SJCRH30 (cell line): ENCODE measurements at regions not wholly inside any gene's neighbourhood (a gene's known extent, or its start where the extent isn't known, plus 50 kb on each side); places are given as distances from the start of the nearest gene placed in this dataset.
"Not testable (repeated sequence)": the region's sequence is repeated elsewhere in the genome, so short reads cannot be mapped to it uniquely, and the experiment has no call there.

Experiments used
- DNase-seq, 2 experiments: peaks; one replicate each; pipeline ENCODE4 v3.0.0-alpha.2; 2015 to 2020
- H3K27ac ChIP-seq: fragments of 250-450 bp; sonication (Bioruptor Pico); 2 replicates; pipeline ENCODE4 v1.5.1; 2020; ENCODE audit warnings: mild to moderate bottlenecking, moderate library complexity
- H3K27me3 ChIP-seq: fragments of 250-450 bp; sonication (Bioruptor Pico); 2 replicates; pipeline ENCODE4 v1.5.1; 2020; ENCODE audit warnings: mild to moderate bottlenecking, moderate library complexity
- H3K36me3 ChIP-seq: fragments of 250-450 bp; sonication (Bioruptor Pico); 2 replicates; pipeline ENCODE4 v1.5.1; 2020; ENCODE audit warnings: mild to moderate bottlenecking, moderate library complexity
- H3K4me1 ChIP-seq: fragments of 250-450 bp; sonication (Bioruptor Pico); 2 replicates; pipeline ENCODE4 v1.5.1; 2020; ENCODE audit warnings: mild to moderate bottlenecking, moderate library complexity
- H3K4me3 ChIP-seq: fragments of 250-450 bp; sonication (Bioruptor Pico); 2 replicates; pipeline ENCODE4 v1.5.1; 2020; ENCODE audit warnings: mild to moderate bottlenecking, moderate library complexity
- H3K9me3 ChIP-seq: fragments of 250-450 bp; sonication (Bioruptor Pico); replicated peaks from 2 replicates; pipeline ENCODE4 v1.5.1; 2020; ENCODE audit warnings: mild to moderate bottlenecking, moderate library complexity

DNA sequence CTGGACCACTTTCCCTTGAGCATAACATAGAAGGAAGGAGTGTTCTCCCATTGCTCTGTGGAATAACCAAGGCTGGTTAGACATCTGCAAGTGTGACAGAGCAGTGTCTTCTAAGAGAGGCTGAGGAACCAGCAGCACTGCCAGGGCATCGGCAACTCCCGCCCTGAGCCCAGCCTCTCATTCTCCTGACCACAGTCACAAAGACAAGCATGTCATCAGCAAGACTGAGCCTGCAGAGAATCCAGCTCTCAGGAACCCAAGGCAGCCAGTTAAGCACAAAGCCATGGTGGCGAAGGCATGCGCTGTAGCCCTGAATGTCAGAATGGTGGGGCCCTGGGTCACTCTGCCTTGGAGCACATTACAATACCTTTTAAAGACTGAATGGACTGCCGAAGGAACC is 253.9 kb downstream of the AGTPBP1 start:
- no peak overlapping the region for H3K4me3 ChIP-seq
- no peak for DNase-seq
- no peak overlapping the region for H3K27ac ChIP-seq
- no peaks in the 10 kb centered on the region for H3K4me1 ChIP-seq
- peaks cover 6% of the 10 kb centered on the region; the same call in 1 of the 2 replicates for H3K27me3 ChIP-seq
- H3K9me3 ChIP-seq: no peaks in the 10 kb centered on the region
- H3K36me3 ChIP-seq: no peaks in the 10 kb centered on the region

DNA sequence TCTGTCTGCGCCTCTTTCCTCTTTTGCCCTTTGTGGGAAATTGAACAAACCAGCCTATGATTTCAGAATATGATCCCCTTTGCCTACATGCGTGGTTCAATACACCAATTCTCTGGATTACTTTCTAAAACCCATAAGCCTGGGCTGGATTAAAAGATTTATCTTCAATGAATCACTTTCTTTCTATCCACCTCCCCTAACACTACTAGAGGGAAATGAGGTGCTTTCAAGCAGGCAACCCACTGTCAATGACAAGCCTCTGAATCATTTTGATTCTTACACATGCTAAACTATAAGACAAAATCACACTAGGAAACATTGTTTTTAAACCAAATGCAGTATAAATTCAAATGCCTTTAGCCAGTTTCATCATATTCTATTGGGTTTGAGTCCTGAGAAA is 257.5 kb downstream of the AGTPBP1 start:
- Histone ChIP-seq H3K4me3 (no peak overlapping the region), H3K27ac (no peak overlapping the region), H3K9me3 (no peaks in the 10 kb centered on the region), H3K36me3 (no peaks in the 10 kb centered on the region), H3K4me1 (no peaks in the 10 kb centered on the region), H3K27me3 (peaks cover 12% of the 10 kb centered on the region; the same call in 1 of the 2 replicates)
- DNase-seq: peak in 1 of 2 experiments; percentile 11

DNA sequence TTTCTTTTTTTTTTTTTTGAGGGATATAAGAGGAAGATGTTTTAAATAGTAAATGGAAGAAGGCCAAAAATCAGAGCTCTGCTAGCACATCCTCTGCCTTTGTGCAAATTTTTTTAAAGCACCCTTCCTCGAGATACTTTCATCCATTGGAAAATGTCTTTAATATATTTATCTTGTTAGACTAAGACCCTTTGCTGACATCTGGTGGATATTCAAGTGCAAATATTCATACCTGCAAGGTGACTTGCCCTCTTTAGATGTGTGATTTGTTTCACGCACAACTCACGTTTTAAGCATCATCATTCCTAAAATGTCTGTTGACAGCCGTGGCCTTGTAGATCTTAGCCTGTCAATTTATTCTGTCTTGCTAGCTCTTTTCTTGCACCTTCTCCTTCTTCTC is 258.5 kb downstream of the AGTPBP1 start:
- H3K27me3 ChIP-seq: peaks cover 12% of the 10 kb centered on the region; the same call in 1 of the 2 replicates
- no peak for DNase-seq
- no peaks in the 10 kb centered on the region for H3K4me1 ChIP-seq

DNA sequence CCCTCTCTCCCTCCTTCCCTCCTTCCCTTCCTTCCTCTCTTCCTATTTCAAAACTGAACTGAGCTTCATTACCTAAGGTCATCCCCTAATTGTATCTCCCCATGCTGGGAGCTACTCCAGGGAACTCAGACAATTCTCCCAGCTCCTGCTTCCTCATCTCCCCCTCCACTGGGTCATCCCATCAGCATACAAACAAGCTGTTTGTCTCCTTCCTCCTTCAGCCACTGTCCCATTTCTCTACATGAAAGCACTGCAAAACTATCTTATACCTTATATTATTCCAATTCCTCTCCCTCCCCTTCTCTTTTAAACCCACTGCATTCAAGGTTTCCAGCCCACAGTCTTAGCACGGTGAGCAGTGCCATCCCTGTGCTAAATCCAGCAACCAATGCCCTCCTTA is 262.4 kb downstream of the AGTPBP1 start:
- Histone ChIP-seq H3K36me3 (no peaks in the 10 kb centered on the region), H3K27ac (no peak overlapping the region), H3K4me3 (no peak overlapping the region), H3K9me3 (no peaks in the 10 kb centered on the region), H3K4me1 (no peaks in the 10 kb centered on the region), H3K27me3 (peaks cover 8% of the 10 kb centered on the region; the same call in 1 of the 2 replicates)
- DNase-seq: no peak

More for the DNA sequence above, 258.5 kb downstream of the AGTPBP1 start:
- Histone ChIP-seq H3K4me3 (no peak overlapping the region), H3K9me3 (no peaks in the 10 kb centered on the region), H3K36me3 (no peaks in the 10 kb centered on the region), H3K27ac (no peak overlapping the region)

DNA sequence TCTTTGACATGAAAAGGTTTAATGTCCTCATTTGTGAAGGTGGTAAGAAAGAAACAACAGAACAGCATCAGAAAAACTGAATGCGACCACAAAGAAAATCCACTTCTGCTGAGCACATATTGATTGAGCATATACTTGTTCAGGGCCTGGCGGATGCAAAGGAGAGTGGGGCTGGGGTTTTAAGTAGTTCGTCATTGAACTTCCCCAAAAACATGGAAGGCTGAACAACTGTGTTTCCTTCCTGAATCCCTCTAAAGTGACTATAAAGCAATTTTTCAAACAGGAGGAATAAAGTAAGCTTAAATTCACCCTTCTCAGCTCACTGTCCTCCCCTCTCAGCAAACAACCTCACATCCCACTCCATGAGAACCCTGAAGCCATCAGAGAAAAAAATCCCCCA is 262.9 kb downstream of the AGTPBP1 start:
- Histone ChIP-seq H3K4me1 (no peaks in the 10 kb centered on the region), H3K36me3 (no peaks in the 10 kb centered on the region), H3K9me3 (no peaks in the 10 kb centered on the region), H3K27ac (no peak overlapping the region), H3K27me3 (peaks cover 8% of the 10 kb centered on the region; the same call in 1 of the 2 replicates), H3K4me3 (no peak overlapping the region)
- no peak for DNase-seq

DNA sequence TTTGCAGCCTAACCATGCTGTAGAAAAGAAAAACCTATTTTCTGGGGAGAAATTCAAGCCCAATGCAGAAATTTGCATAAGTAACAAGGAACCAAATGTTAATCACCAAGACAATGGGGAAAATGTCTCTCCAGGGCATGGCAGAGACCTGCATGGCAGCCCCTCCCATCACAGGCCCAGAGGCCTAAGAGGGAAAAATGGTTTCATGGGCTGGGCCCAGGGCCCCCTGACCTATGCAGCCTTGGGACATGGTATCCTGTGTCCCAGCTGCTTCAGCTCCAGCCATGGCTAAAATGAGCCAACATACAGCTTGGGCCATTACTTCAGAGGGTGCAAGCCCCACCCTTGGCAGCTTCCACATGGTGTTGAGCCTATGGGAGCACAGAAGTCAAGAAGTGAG is 266.9 kb downstream of the AGTPBP1 start:
- H3K27ac ChIP-seq, H3K9me3 ChIP-seq, H3K4me3 ChIP-seq, H3K4me1 ChIP-seq, H3K36me3 ChIP-seq, H3K27me3 ChIP-seq, DNase-seq: not testable (repeated sequence)

DNA sequence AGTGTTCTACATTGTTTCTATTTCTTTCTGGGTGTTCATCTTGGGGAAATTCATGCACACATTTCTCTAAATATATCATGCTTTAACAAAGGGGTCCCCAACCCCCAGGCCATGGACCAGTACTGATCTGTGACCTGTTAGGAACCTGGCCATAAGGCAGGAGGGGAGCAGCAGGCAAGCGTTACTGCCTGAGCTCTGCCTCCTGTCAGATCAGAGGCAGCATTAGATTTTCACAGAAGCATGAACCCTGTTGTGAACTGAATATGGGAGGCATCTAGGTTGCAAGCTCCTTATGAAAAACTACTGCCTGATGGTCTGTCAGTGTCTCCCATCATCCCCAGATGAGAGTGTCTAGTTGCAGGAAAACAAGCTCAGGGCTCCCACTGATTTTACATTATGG is 270.0 kb downstream of the AGTPBP1 start:
- DNase-seq: no peak
- Histone ChIP-seq H3K4me1 (no peaks in the 10 kb centered on the region), H3K27ac (no peak overlapping the region), H3K4me3 (no peak overlapping the region), H3K36me3 (no peaks in the 10 kb centered on the region), H3K27me3 (no peaks in the 10 kb centered on the region), H3K9me3 (no peaks in the 10 kb centered on the region)

DNA sequence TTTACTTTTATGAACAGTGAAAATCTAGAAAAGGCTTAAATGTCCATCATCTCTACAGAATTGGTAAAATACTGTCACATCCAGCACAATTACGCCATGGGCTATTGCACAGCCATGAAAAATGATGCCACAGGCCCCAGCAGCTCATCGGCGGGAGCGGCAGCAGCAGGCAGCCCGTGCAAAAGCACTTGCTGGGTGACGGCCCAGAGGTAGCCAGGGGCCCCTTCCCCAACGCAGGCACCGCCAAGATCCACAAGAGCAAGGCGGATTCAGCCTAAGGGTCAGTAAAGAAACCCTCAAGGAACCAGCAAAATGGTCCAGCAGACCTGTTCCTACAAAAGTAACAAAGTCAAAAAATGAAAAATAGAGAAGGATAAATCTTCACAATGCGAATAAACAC is 272.7 kb downstream of the AGTPBP1 start:
- Histone ChIP-seq H3K27me3 (no peaks in the 10 kb centered on the region), H3K27ac (no peak overlapping the region), H3K4me1 (no peaks in the 10 kb centered on the region), H3K4me3 (no peak overlapping the region), H3K36me3 (no peaks in the 10 kb centered on the region), H3K9me3 (no peaks in the 10 kb centered on the region)
- no peak for DNase-seq

DNA sequence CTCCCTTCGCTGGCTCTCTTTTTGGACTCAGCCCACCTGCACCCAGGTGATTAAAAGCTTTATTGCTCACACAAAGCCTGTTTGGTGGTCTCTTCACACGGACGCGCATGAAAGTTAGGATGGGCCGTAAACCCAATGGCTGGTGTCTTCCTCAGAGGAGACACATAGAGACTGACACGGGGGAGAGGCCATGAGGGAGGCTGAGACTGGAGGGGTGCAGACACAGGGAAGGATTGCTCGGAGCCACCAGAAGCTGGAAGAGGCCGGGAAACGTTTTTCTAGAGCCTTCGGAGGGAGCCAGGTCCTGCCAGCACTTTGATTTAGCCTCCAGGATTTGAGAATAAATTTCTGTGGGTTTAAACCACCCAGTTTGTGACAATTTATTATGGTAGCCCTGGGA is 274.9 kb downstream of the AGTPBP1 start:
- no peaks in the 10 kb centered on the region for H3K36me3 ChIP-seq
- no peaks in the 10 kb centered on the region for H3K27me3 ChIP-seq
- H3K4me1 ChIP-seq: no peaks in the 10 kb centered on the region
- DNase-seq: no peak
- no peak overlapping the region for H3K27ac ChIP-seq
- H3K9me3 ChIP-seq: no peaks in the 10 kb centered on the region
- H3K4me3 ChIP-seq: no peak overlapping the region

DNA sequence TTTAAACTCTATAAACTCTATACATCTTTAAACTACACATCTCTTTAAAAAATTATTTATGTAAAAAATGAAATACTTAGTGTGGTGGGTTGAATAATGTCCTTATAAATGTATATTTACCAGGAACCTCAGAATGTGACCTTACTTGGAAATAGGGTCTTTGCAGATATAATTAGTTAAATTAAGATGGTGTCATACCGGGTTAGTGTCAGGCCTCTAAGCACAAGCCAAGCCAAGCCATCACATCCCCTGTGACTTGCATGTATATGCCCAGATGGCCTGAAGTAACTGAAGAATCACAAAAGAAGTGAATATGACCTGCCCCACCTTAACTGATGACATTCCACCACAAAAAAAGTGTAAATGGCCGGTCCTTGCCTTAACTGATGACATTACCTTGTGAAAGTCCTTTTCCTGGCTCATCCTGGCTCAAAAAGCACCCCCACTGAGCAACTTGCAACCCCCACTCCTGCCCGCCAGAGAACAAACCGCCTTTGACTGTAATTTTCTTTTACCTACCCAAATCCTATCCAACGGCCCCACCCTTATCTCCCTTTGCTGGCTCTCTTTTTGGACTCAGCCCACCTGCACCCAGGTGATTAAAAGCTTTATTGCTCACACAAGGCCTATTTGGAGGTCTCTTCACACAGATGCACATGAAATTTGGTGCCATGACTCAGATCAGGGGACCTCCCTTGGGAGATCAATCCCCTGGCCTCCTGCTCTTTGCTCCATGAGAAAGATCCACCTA is 283.5 kb downstream of the AGTPBP1 start:
- not testable (repeated sequence) for H3K4me1 ChIP-seq, H3K27me3 ChIP-seq, DNase-seq, H3K36me3 ChIP-seq, H3K27ac ChIP-seq, H3K9me3 ChIP-seq, H3K4me3 ChIP-seq

DNA sequence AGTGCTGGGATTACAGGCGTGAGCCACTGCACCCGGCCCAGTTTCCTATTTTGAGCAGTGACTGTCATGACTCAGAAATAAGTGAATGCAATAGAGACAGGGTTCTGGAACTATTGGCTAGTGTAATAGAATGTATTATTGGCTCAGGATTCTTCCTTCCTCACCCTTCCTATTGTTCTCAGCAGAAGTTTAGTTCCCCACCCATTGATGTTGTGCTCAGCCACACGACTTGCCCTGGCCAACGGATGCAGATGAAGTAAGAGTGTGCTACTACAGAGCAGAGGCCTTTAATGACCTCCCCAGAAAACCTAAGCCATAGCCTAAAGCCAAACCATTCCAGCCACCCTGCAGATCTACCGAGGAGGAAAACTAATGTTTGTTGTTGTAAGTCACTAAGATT is 287.9 kb downstream of the AGTPBP1 start:
- no peaks in the 10 kb centered on the region for H3K27me3 ChIP-seq
- H3K36me3 ChIP-seq: no peaks in the 10 kb centered on the region
- no peak overlapping the region for H3K27ac ChIP-seq
- no peaks in the 10 kb centered on the region for H3K4me1 ChIP-seq
- H3K9me3 ChIP-seq: no peaks in the 10 kb centered on the region
- H3K4me3 ChIP-seq: no peak overlapping the region
- no peak for DNase-seq

DNA sequence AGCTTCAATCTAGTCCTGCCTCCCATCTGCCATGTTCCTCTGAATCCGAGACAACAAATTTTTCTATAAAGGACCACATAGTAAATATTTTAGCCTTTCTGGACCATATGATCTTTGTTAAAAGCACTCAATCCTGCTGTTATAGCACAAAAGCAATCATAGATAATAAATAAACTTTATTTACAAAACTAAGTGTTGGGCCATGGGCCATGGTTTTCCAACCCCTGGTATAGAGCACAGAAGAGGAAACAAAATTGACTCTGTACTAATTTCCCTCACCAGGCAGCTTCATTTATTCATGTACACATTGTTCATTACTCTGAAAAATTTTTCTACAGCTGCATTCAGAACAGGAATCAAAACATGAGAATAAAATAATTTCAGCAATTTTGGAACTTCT is 288.9 kb downstream of the AGTPBP1 start:
- no peaks in the 10 kb centered on the region for H3K9me3 ChIP-seq
- no peak overlapping the region for H3K27ac ChIP-seq
- H3K4me3 ChIP-seq: no peak overlapping the region
- H3K36me3 ChIP-seq: no peaks in the 10 kb centered on the region
- H3K4me1 ChIP-seq: no peaks in the 10 kb centered on the region
- H3K27me3 ChIP-seq: no peaks in the 10 kb centered on the region
- DNase-seq: no peak

DNA sequence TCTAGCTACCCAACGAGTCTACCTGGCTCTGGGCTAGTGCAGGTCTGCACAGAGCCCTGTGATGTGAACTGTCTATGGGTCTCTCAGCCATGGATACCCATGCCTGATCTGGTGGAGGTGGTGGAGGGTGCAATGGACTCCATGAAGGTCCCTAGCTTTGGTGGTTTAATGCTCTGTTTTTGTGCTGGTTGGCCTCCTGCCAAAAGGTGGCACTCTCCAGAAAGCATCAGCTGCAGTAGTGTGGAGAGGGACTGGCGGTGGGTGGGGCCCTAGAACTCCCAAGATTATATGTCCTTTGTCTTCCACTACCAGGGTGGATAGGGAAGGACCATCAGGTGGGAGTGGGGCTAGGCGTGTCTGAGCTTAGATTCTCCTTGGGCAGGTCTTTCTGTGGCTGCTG is 290.1 kb downstream of the AGTPBP1 start:
- no peak overlapping the region for H3K27ac ChIP-seq
- H3K36me3 ChIP-seq: no peaks in the 10 kb centered on the region
- H3K4me1 ChIP-seq: no peaks in the 10 kb centered on the region
- no peaks in the 10 kb centered on the region for H3K27me3 ChIP-seq
- peak in 1 of 2 experiments; percentile 22 for DNase-seq
- no peaks in the 10 kb centered on the region for H3K9me3 ChIP-seq
- no peak overlapping the region for H3K4me3 ChIP-seq

DNA sequence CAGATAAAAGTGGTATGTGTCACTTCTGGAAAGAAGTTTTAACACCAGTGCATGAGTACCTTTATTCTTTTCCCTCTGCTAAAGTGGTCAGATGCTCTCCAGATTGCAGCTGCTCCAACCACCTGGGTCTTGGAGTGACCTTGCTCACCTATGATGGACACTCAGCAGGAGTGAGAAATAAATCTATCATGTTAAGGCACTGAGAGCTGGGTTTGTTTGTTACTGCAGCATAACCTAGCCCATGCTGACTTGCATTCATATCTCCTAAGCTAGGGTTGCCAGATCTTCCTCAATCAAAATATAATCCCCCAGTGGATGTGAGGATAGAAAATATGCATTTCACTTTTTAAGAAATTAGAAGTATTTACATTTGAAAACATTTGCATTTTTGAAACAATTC is 295.9 kb downstream of the AGTPBP1 start:
- H3K36me3 ChIP-seq: no peaks in the 10 kb centered on the region
- peaks cover 4% of the 10 kb centered on the region; the same call in 1 of the 2 replicates for H3K27me3 ChIP-seq
- H3K27ac ChIP-seq: no peak overlapping the region

DNA sequence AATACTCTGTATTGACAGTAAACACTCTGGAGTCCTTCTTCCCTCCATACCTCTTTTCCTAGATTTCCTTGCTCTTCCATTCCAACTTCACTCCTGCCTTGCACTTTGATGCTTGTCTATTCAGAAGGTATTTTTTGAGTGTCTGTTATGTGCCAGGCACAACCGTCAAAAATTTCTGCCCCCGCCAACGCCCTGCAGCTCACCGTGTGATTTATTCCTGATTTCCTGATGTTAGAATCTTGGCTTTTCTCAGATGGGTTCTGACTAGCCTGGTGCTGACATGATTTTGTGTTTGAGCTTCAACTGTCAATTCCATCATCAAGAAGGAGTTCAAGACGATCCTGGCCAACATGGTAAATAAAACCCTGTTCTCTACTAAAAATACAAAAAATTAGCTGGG is 297.5 kb downstream of the AGTPBP1 start:
- H3K36me3 ChIP-seq: no peaks in the 10 kb centered on the region
- no peak for DNase-seq
- H3K4me3 ChIP-seq: no peak overlapping the region
- no peaks in the 10 kb centered on the region for H3K9me3 ChIP-seq
- peaks cover 4% of the 10 kb centered on the region; the same call in 1 of the 2 replicates for H3K27me3 ChIP-seq
- H3K27ac ChIP-seq: no peak overlapping the region
- H3K4me1 ChIP-seq: no peaks in the 10 kb centered on the region

More for the DNA sequence above, 295.9 kb downstream of the AGTPBP1 start:
- Histone ChIP-seq H3K4me3 (no peak overlapping the region), H3K9me3 (no peaks in the 10 kb centered on the region), H3K4me1 (no peaks in the 10 kb centered on the region)
- no peak for DNase-seq

DNA sequence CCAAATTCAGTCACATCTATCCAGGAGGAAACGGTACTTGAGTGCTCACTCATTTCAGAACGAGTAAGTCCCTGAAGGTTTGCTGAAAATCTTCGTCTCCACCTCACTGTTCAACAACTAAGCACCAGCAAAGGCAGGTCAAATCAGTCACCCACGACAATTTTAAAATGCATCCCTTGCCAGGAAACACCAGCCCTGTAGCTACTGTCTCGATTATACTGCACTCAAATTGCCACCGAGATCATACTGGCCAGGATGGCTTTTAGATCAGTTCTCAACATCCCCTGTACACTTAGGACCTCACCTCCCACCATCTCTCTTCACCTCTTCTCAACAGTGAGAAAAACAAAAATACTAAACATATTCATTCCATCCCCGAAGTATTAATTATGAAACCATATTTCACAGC is 298.6 kb downstream of the AGTPBP1 start:
- Histone ChIP-seq H3K36me3 (no peaks in the 10 kb centered on the region), H3K4me3 (no peak overlapping the region), H3K27me3 (peaks cover 4% of the 10 kb centered on the region; the same call in 1 of the 2 replicates), H3K4me1 (no peaks in the 10 kb centered on the region), H3K9me3 (no peaks in the 10 kb centered on the region), H3K27ac (no peak overlapping the region)
- no peak for DNase-seq
